Activated CD8-positive, alpha-beta memory T cell treated with anti-CD3 and anti-CD28 coated beads, Interleukin-2, amount 50 U/mL, for 4 hours (primary cell): ENCODE measurements at regions not wholly inside any gene's neighbourhood (a gene's known extent, or its start where the extent isn't known, plus 50 kb on each side); places are given as distances from the start of the nearest gene placed in this dataset.

ENCODE experiments used
- DNase-seq: peaks from one replicate; pipeline ENCODE4 v3.0.0-alpha.2; 2020

DNA sequence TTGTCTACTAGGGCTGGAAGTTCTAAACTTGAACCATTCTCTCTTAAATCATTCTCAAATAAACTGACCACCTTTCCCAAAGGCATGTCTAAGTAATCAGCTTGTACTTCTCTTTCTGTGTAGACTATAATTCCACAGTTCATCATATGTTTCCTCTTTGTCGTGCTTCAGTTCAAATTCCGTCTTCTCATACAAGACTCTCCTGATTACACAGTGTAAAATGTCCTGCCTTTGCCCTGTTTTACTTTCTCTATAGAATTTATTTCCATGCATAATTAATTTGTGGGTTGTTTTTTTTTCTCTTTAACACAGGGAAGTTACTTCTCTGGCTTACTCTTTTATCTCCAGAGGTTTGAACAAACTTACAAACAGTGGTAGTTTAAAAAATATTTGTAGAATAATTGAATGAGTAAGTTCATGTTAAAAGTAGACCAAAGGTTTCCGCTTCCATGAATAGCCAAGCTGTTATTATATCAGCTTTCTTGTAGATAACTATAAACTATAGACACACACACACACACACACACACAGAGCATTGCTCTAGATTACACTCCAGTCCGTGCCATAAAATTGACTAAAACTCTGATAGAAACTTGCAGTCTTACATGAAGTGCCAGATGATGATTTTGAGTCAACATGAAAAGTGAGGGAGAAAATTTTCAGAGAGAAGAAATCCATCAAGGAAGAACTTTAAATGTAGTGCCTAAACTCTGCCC lies 119.0 kb downstream of the SUCNR1 start:
- DNase-seq = no peak

GRCh38 chr3:151995091-151995490 lies 121.6 kb downstream of the SUCNR1 start:
- no peak for DNase-seq

- DNase-seq = no peak
Measured at GRCh38 chr3:151998744-151999143, 125.3 kb downstream of the SUCNR1 start.

DNA sequence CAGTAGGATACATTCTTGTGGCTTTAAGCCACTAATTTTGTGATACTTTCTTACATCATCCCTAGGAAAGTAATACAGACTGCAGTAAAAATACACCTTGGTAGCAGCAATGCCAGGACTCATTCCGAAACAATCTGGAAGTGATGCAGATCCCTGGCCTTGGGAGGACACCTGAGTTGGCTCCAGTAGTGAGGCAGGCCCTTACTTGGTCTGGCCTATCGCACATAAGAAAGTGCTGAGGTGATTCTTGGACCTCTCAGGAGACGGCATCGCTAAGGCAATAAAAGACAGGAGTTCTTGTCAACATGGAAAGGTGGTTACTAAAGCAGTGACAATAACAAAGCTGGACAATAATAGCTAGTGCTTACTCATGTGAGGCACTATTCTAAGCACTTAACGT lies 126.5 kb downstream of the SUCNR1 start:
- DNase-seq = no peak

GRCh38 chr3:152011812-152012735 lies 138.6 kb downstream of the SUCNR1 start:
- no peak for DNase-seq

DNA sequence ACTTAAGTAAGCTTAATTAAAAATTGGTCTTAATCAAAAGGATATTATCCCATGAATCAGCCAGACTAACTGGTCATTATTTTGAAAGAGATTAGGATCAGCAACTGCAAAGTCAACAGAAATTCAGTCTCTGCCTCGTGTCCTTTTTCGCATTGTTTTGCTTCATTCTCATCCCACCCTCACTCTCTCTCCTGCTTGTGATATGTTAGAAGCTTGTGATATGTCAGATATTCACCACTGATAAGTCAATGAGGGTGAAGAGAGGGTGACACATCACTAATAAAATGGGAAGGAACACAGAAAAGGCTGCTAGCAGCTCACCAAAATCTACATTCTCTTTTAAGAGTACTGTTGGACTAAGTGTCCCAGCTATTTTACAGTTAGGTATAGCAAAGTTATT lies 146.1 kb downstream of the SUCNR1 start:
- DNase-seq = no peak

GRCh38 chr3:152021951-152022461 lies 148.6 kb downstream of the SUCNR1 start:
- no peak for DNase-seq

GRCh38 chr3:152026033-152026556 lies 152.7 kb downstream of the SUCNR1 start:
- DNase-seq = no peak

GRCh38 chr3:152030320-152030719 lies 156.9 kb downstream of the SUCNR1 start:
- DNase-seq = no peak

- DNase-seq = no peak
Measured at GRCh38 chr3:152031321-152031720, 157.9 kb downstream of the SUCNR1 start.

GRCh38 chr3:152037297-152037696 lies 163.9 kb downstream of the SUCNR1 start:
- no peak for DNase-seq

DNA sequence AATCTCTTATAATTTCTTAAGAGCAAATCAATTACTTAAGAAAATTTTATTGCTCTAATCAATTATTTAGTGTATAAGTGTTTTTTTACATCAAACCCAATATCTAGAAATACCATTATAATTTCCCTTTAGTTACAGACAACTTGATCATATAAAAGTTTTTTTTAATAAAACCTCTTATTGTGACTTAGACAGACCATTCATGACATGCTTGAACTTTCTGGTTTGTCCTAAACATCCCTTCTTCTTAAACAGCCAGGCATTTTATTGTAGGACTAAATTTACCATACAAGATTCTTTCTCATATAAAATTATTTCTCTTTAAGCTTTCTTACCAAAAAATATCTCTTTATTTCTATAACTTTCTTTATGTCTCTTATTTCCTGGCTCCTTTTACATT lies 164.5 kb downstream of the SUCNR1 start:
- no peak for DNase-seq

GRCh38 chr3:152038490-152038889 lies 165.0 kb downstream of the SUCNR1 start:
- no peak for DNase-seq

DNA sequence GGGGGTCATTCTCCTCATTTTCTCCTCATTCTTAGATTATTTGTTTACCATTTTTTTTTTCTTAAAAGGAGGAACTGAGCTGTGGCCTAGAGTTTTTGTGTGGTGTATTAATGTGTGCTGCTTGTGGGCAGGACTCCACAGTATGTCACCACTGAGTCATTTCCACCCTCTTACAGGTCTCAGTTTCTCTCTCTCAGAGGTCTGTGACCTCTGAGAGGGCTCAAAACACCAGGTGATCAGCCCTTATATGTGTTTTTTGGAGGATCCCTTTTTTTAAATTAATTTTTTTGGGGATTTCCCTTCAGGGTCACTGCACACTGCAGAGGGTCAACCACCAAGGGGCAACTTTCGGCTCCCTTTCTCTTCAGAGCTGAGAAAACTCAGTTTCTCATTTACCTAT lies 166.4 kb downstream of the SUCNR1 start:
- no peak for DNase-seq

DNA sequence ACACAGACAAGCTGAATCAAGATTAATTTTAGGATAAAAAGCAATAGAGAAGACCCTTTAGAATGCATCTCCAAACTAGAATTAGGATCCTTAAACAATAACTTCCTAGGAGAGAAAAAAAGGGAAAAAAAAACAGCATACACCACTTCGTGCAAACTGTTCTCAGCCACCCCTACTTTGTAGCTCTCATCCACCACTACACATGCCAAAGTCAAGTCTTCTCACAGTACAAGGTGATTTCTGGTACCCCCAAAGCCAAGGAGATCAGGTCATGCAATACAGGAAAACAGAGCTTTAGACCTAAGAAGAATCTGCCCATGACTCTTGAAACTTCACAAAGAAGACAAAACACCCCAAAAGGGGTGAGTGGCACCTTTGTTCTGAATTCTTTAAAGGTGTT lies 166.9 kb downstream of the SUCNR1 start:
- no peak for DNase-seq

GRCh38 chr3:152043620-152044019 lies 170.2 kb downstream of the SUCNR1 start:
- no peak for DNase-seq

DNA sequence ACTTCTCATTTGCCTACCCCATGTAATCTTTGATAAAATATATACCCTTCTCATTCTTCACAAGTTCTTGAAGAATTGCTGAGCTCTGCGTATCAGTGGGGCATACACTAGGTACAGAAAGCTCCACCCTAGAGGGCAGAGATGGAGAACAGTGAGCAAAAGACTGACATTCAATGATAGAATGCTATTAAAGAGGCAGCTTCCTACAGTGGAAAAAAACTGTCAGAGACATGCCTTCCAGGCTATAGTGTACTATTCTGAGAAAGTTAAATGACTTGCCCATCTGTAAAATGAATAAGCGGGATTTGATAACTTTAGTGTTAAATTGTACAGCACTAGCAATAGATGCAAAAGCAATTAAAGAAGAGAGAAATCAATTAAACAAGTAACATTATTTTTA lies 172.8 kb downstream of the SUCNR1 start:
- DNase-seq = no peak

DNA sequence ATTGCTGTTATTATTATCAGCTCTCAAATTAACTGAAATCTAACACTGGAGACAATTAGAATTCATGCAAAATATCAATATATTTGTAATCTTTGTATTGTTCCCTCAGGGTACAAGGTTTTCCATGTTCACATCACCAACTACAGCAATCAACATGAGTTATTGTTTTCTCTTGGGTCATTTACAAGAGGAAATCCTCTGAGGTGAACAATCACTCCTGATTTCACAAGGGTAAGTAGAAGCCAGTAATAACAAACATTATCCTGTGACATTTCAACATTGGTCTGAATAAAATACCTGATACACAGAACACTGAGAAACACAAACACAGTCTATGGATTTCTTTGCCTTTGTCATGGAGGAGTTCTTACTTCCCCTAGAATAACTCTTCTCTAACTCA lies 174.0 kb downstream of the SUCNR1 start:
- DNase-seq = no peak

- no peak for DNase-seq
Measured at GRCh38 chr3:152048831-152049230, 175.4 kb downstream of the SUCNR1 start.

- no peak for DNase-seq
Measured at GRCh38 chr3:152050903-152051302, 177.5 kb downstream of the SUCNR1 start.

GRCh38 chr3:152051501-152052404 lies 178.3 kb downstream of the SUCNR1 start:
- DNase-seq = no peak

- DNase-seq = no peak
Measured at GRCh38 chr3:152053866-152054265, 180.4 kb downstream of the SUCNR1 start.

- DNase-seq = no peak
Measured at GRCh38 chr3:152054315-152054714, 180.9 kb downstream of the SUCNR1 start.
